H1 (cell line): ENCODE measurements at regions not wholly inside any gene's neighbourhood (a gene's known extent, or its start where the extent isn't known, plus 50 kb on each side); places are given as distances from the start of the nearest gene placed in this dataset.

Source experiments
- CEBPB ChIP-seq: IDR thresholded peaks from 2 replicates; pipeline ENCODE4 v1.6.1; 2012; ENCODE audit warnings: low read depth, low read length
- CHD1 ChIP-seq: IDR thresholded peaks from 2 replicates; pipeline ENCODE4 v1.6.1; 2012; ENCODE audit warnings: low read depth, low read length, improper control_type of control experiment
- CHD7 ChIP-seq: fragments of 300-600 bp; sonication (generic); IDR thresholded peaks from 2 replicates; pipeline ENCODE4 v1.7.1; 2012; ENCODE audit warnings: low read length, moderate library complexity, mild to moderate bottlenecking, inconsistent platforms; ENCODE audit not compliant: insufficient replicate concordance
- GABPA ChIP-seq: IDR thresholded peaks from 2 replicates; pipeline ENCODE4 v1.6.1; 2011; ENCODE audit warnings: mild to moderate bottlenecking, low read length, moderate library complexity, borderline replicate concordance; ENCODE audit not compliant: insufficient read depth
- HDAC2 ChIP-seq, 2 experiments: fragments of 300-600 bp in 1 of 2; sonication (generic) in 1 of 2; IDR thresholded peaks; 2 replicates each; pipeline ENCODE4 v1.6.1; 2011 to 2012; ENCODE audit warnings: low read depth in 2 of 2, low read length in 2 of 2, mild to moderate bottlenecking in 2 of 2, moderate library complexity in 2 of 2, borderline replicate concordance in 1 of 2, inconsistent platforms in 1 of 2
- JUN ChIP-seq: IDR thresholded peaks from 2 replicates; pipeline ENCODE4 v1.6.1; 2011; ENCODE audit warnings: low read depth, mild to moderate bottlenecking, improper control_type of control experiment, low read length
- JUND ChIP-seq: IDR thresholded peaks from 2 replicates; pipeline ENCODE4 v1.6.1; 2011; ENCODE audit warnings: mild to moderate bottlenecking, improper control_type of control experiment, low read length
- NANOG ChIP-seq: IDR thresholded peaks from 2 replicates; pipeline ENCODE4 v1.6.1; 2011; ENCODE audit warnings: low read length, low read depth, mild to moderate bottlenecking, inconsistent platforms; ENCODE audit not compliant: insufficient read depth, poor library complexity, severe bottlenecking
- RAD21 ChIP-seq, 2 experiments: IDR thresholded peaks in 1 of 2; conservative IDR thresholded peaks in 1 of 2; 2 replicates each; pipeline ENCODE4 v1.6.1; 2011; ENCODE audit warnings: low read depth in 2 of 2, low read length in 2 of 2, improper control_type of control experiment in 1 of 2, inconsistent platforms in 1 of 2, mild to moderate bottlenecking in 1 of 2, moderate library complexity in 1 of 2
- SIRT6 ChIP-seq: IDR thresholded peaks from one replicate; pipeline ENCODE4 v1.7.1; 2012; ENCODE audit warnings: low read length, inconsistent platforms
- TF ChIP-seq, protein P1 (sequence below): IDR thresholded peaks from 2 replicates; pipeline ENCODE4 v1.6.1; 2012; ENCODE audit warnings: inconsistent platforms

- TF ChIP-seq CHD7 (no peak), NANOG (no peak), HDAC2 (IDR thresholded peaks at IDR 0.05; ENCODE audit: borderline replicate concordance in 1 of 2, low read depth in 2 of 2, low read length in 2 of 2) (no peak), JUN (no peak), RAD21 (IDR thresholded peaks at IDR 0.05 in 1 of 2, conservative IDR thresholded peaks at IDR 0.05 in 1 of 2; ENCODE audit: low read depth in 2 of 2, low read length in 2 of 2) (no peak), GABPA (no peak), CEBPB (no peak), CHD1 (no peak), SIRT6 (no peak), JUND (no peak)
- TF ChIP-seq, protein P1, sequence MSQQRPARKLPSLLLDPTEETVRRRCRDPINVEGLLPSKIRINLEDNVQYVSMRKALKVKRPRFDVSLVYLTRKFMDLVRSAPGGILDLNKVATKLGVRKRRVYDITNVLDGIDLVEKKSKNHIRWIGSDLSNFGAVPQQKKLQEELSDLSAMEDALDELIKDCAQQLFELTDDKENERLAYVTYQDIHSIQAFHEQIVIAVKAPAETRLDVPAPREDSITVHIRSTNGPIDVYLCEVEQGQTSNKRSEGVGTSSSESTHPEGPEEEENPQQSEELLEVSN = no peak
These were observed 423.6 kb upstream of the MDFIC2 start (continued) for GRCh38 chr3:70736009-70736408.
